K562 (cell line): ENCODE measurements at regions not wholly inside any gene's neighbourhood (a gene's known extent, or its start where the extent isn't known, plus 50 kb on each side); places are given as distances from the start of the nearest gene placed in this dataset.
A peak's percentile ranks its signal among the peaks of the same experiment; 100 is the strongest.

Source experiments
- ATAC-seq: fragments of 200-7000 bp; cut with Tn5 transposase; 3 replicates; pipeline ENCODE4 v1.9.1; 2020; ENCODE audit warnings: moderate library complexity
- BruUV-seq: library from RNA; stranded (reverse); fragments of 400-500 nt; replicated peaks from 2 replicates; lab custom pipeline; 2021; lab: Mats Ljungman, UMichigan
- CTCF ChIA-PET: fragments of 300-600 bp; formaldehyde crosslinking; extraction: SDS; loops from one replicate; lab custom pipeline; 2021; ENCODE audit warnings: low intra/inter-chr PET ratio; lab: Yijun Ruan, JAX
- POLR2A ChIA-PET: fragments of 300-600, 350-650 bp; sonication (Branson Sonifier 250); formaldehyde crosslinking; extraction: SDS; loops from one replicate; lab custom pipeline; 2021; ENCODE audit warnings: antibody characterized with exemption, inconsistent platforms; lab: Yijun Ruan, JAX
- DNase-seq, 4 experiments: peaks; one replicate each; pipeline versions ENCODE4 v3.0.0 to v3.0.0-alpha.2; 2011 to 2018; ENCODE audit warnings: low spot score in 3 of 4, mixed read lengths in 3 of 4; ENCODE audit errors: extremely low read depth in 1 of 4
- FAIRE-seq: peaks from 2 replicates; lab custom pipeline; 2011; peaks lifted over from hg19 to GRCh38; lab: Jason Lieb, UNC
- H2AFZ ChIP-seq: 2 replicates; pipeline ENCODE4 v1.6.0; 2011; ENCODE audit warnings: low read depth, low read length, control low read depth, inconsistent platforms
- H3K27ac ChIP-seq: fragments of 200-600 bp; 3 replicates; pipeline ENCODE4 v1.8.0; 2011; ENCODE audit warnings: low read depth, mild to moderate bottlenecking, control low read depth, inconsistent platforms, low read length, moderate library complexity, mixed read lengths; ENCODE audit errors: extremely low read depth
- H3K27me3 ChIP-seq, 2 experiments: fragments of 300-600 bp in 1 of 2; 2 replicates in 1 of 2; 3 replicates in 1 of 2; pipeline versions ENCODE4 v1.6.0 to v1.8.0; 2011; ENCODE audit warnings: inconsistent platforms in 2 of 2, low read length in 2 of 2, mild to moderate bottlenecking in 1 of 2, mixed read lengths in 1 of 2, moderate library complexity in 1 of 2; ENCODE audit not compliant: control insufficient read depth in 2 of 2, insufficient read depth in 2 of 2
- H3K36me3 ChIP-seq: fragments of 300-600 bp; 3 replicates; pipeline ENCODE4 v1.8.0; 2011; ENCODE audit warnings: mild to moderate bottlenecking, low read length, inconsistent platforms; ENCODE audit not compliant: control insufficient read depth, insufficient read depth
- H3K4me1 ChIP-seq, 2 experiments: fragments of 200-600 bp in 1 of 2; replicated peaks in 1 of 2; 2 replicates in 1 of 2; 3 replicates in 1 of 2; pipeline versions ENCODE4 v1.5.1 to v1.8.0; 2011; ENCODE audit warnings: inconsistent platforms in 2 of 2, low read length in 2 of 2, mild to moderate bottlenecking in 1 of 2, mixed read lengths in 1 of 2, moderate library complexity in 1 of 2; ENCODE audit not compliant: control insufficient read depth in 2 of 2, insufficient read depth in 2 of 2
- H3K4me2 ChIP-seq: 2 replicates; pipeline ENCODE4 v1.6.1; 2011; ENCODE audit warnings: low read length, control low read depth, inconsistent platforms, mixed read lengths; ENCODE audit not compliant: insufficient read depth
- H3K4me3 ChIP-seq: fragments of 200-600 bp; sonication (generic), shearing (Covaris generic); 2 replicates; pipeline ENCODE4 v1.5.1; 2016; ENCODE audit warnings: control low read depth, inconsistent platforms
- H3K79me2 ChIP-seq: fragments of 200-600 bp; 3 replicates; pipeline ENCODE4 v1.8.0; 2011; ENCODE audit warnings: low read length, inconsistent platforms; ENCODE audit not compliant: control insufficient read depth, insufficient read depth
- H3K9ac ChIP-seq, 2 experiments: 2 replicates each; pipeline versions ENCODE4 v1.6.0 to v1.6.1; 2011; ENCODE audit warnings: low read depth in 2 of 2, low read length in 2 of 2, control low read depth in 1 of 2, inconsistent platforms in 1 of 2, mild to moderate bottlenecking in 1 of 2, mixed read lengths in 1 of 2; ENCODE audit not compliant: insufficient read depth in 1 of 2
- H3K9me1 ChIP-seq: one replicate; pipeline ENCODE4 v1.6.0; 2011; ENCODE audit warnings: inconsistent platforms, mild to moderate bottlenecking, low read length, moderate library complexity; ENCODE audit not compliant: control insufficient read depth, insufficient read depth
- H3K9me3 ChIP-seq: replicated peaks from 2 replicates; pipeline ENCODE4 v1.5.1; 2011; ENCODE audit warnings: low read depth, low read length, inconsistent platforms; ENCODE audit not compliant: control insufficient read depth, insufficient read depth
- H4K20me1 ChIP-seq: replicated peaks from 2 replicates; pipeline ENCODE4 v1.6.1; 2011; ENCODE audit warnings: low read length, inconsistent platforms, mixed read lengths; ENCODE audit not compliant: control insufficient read depth, insufficient read depth
- ATF1 ChIP-seq, 2 experiments: fragments of 450-650 bp in 1 of 2; IDR thresholded peaks; 2 replicates each; pipeline ENCODE4 v1.6.1; 2016; ENCODE audit warnings: missing compliant biosample characterization in 1 of 2, missing genetic modification characterization in 1 of 2
- ATF3 ChIP-seq, 2 experiments: fragments of 450-650 bp in 1 of 2; sonication (generic) in 1 of 2; formaldehyde crosslinking in 1 of 2; IDR thresholded peaks in 1 of 2; conservative IDR thresholded peaks in 1 of 2; 2 replicates each; pipeline versions ENCODE4 v1.6.1 to v1.8.1; 2016 to 2023; ENCODE audit warnings: mild to moderate bottlenecking in 2 of 2, moderate library complexity in 2 of 2, inconsistent platforms in 1 of 2, missing genetic modification reagents in 1 of 2
- ATF7 ChIP-seq: fragments of 450-650 bp; IDR thresholded peaks from 2 replicates; pipeline ENCODE4 v1.7.1; 2014; ENCODE audit warnings: mild to moderate bottlenecking, moderate library complexity
- MYNN ChIP-seq, 2 experiments: sonication (generic); formaldehyde crosslinking in 1 of 2; IDR thresholded peaks; 2 replicates each; pipeline versions ENCODE4 v1.5.0 to v1.6.1; 2016 to 2020; ENCODE audit warnings: antibody characterized with exemption in 1 of 2, missing genetic modification reagents in 1 of 2
- NBN ChIP-seq: fragments of 450-650 bp; IDR thresholded peaks from 2 replicates; pipeline ENCODE4 v1.6.1; 2016; ENCODE audit warnings: low read depth, mild to moderate bottlenecking
- SMAD4 ChIP-seq: fragments of 250-450 bp; sonication (Bioruptor Pico); conservative IDR thresholded peaks from 2 replicates; pipeline ENCODE4 v1.8.0; 2021; ENCODE audit warnings: inconsistent platforms, mild to moderate bottlenecking, moderate library complexity
- SRSF3 ChIP-seq: fragments of 200-400 bp; formaldehyde crosslinking; IDR thresholded peaks from 2 replicates; pipeline ENCODE4 v1.6.1; 2016; ENCODE audit warnings: mild to moderate bottlenecking, low read length, moderate library complexity; ENCODE audit not compliant: insufficient read depth
- STAT6 ChIP-seq: sonication (generic); formaldehyde crosslinking; IDR thresholded peaks from 2 replicates; pipeline ENCODE4 v1.8.1; 2023; ENCODE audit warnings: mild to moderate bottlenecking, missing genetic modification reagents
- THRB ChIP-seq: fragments of 450-650 bp; formaldehyde crosslinking; conservative IDR thresholded peaks from 2 replicates; pipeline ENCODE4 v1.4.0; 2022; ENCODE audit warnings: mild to moderate bottlenecking, missing genetic modification characterization
- ZFPM2 ChIP-seq: fragments of 250-450 bp; sonication (Bioruptor Pico); IDR thresholded peaks from 2 replicates; pipeline ENCODE4 v1.5.1; 2022; ENCODE audit warnings: mild to moderate bottlenecking
- ZNF3 ChIP-seq: fragments of 250-450 bp; sonication (Bioruptor Pico); IDR thresholded peaks from 2 replicates; pipeline ENCODE4 v1.5.0; 2021; ENCODE audit warnings: mild to moderate bottlenecking, moderate library complexity
- ZNF316 ChIP-seq: fragments of 450-650 bp; IDR thresholded peaks from 2 replicates; pipeline ENCODE4 v1.6.1; 2016
- WGBS: fragments of 100-300 bp; shearing (Covaris generic); methylation state at CpG from one replicate; pipeline ENCODE4 v1.1.6; 2016; ENCODE audit warnings: low coverage, mixed read lengths; ENCODE audit not compliant: insufficient coverage; ENCODE audit errors: missing lambda C conversion rate; 5-methylcytosine and 5-hydroxymethylcytosine counted together
- in situ Hi-C: fragments of 300-500 bp; cut with MboI; formaldehyde crosslinking; loops from 4 replicates; pipeline ENCODE4 v1.15.0; 2018; ENCODE audit warnings: inconsistent platforms, mixed read lengths
- intact Hi-C: fragments of 100-400 bp; cut with micrococcal nuclease; formaldehyde crosslinking; loops from 2 replicates; pipeline ENCODE4 v1.14.2; 2022

- TF ChIP-seq THRB (CRISPR knock-in tag) (no peak), SMAD4 (no peak), ZNF316 (no peak), NBN (no peak), MYNN (IDR thresholded peaks at IDR 0.05) (no peak), MYNN (CRISPR knock-in tag; IDR thresholded peaks at IDR 0.05) (no peak), ZFPM2 (CRISPR knock-in tag) (no peak), STAT6 (CRISPR knock-in tag) (no peak)
Observed at GRCh38 chr5:168224085-168224484, 67.4 kb upstream of the WWC1 start (continued).

GRCh38 chr5:168226012-168226411 is 65.4 kb upstream of the WWC1 start:
- no peaks in the 10 kb centered on the region for H3K36me3 ChIP-seq
- no TSS peak for BruUV-seq
- no peak overlapping the region for H3K4me3 ChIP-seq
- no peaks in the 10 kb centered on the region for H3K79me2 ChIP-seq
- intact Hi-C loops (no loop called here), in situ Hi-C loops (loop anchor here (10.0 kb wide), 1 partner anchor 501 kb away; no protein-coding TSS in a partner anchor)
- H3K4me2 ChIP-seq: no peak overlapping the region
- peaks cover 0 to 2% of the 10 kb centered on the region in 2 experiments; a peak in 1 of 5 replicates for H3K27me3 ChIP-seq
- ChIA-PET POLR2A (no interaction called here), CTCF (no interaction called here)
- no peak overlapping the region for H3K9ac ChIP-seq
- DNase-seq (no peak), FAIRE-seq (no peak), ATAC-seq (no peak)
- 2% methylated on average over 10 of the region's 10 CpGs for WGBS
- TF ChIP-seq ZNF3 (no peak), SRSF3 (no peak), ATF1 (CRISPR knock-in tag; IDR thresholded peaks at IDR 0.05) (no peak), ATF1 (tag; IDR thresholded peaks at IDR 0.05) (peak; percentile 67), ATF3 (IDR thresholded peaks at IDR 0.05) (peak; percentile 54; the same call in 1 of the 2 replicates), ATF3 (CRISPR knock-in tag; conservative IDR thresholded peaks at IDR 0.05) (no peak), ATF7 (peak; percentile 28; the same call in 1 of the 2 replicates)
- H4K20me1 ChIP-seq: no peaks in the 10 kb centered on the region
- H3K4me1 ChIP-seq: no peaks in the 10 kb centered on the region
- no peak overlapping the region for H3K27ac ChIP-seq
- no peak overlapping the region for H2AFZ ChIP-seq
- no peaks in the 10 kb centered on the region for H3K9me1 ChIP-seq
- H3K9me3 ChIP-seq: no peaks in the 10 kb centered on the region
